ENCODE measurements at regions not wholly inside any gene's neighbourhood (a gene's known extent, or its start where the extent isn't known, plus 50 kb on each side); places are given as distances from the start of the nearest gene placed in this dataset.
"Not testable (repeated sequence)": the region's sequence is repeated elsewhere in the genome, so short reads cannot be mapped to it uniquely, and the experiment has no call there.

- TF ChIP-seq POLR2A (IDR thresholded peaks at IDR 0.05) = no peak
- TF ChIP-seq CTCF (IDR thresholded peaks at IDR 0.05) = no peak
- Histone ChIP-seq H3K27ac (no peak overlapping the region), H3K9me3 (no peaks in the 10 kb centered on the region), H3K4me3 (no peak overlapping the region), H3K27me3 (no peaks in the 10 kb centered on the region), H3K36me3 (replicated peaks in 1 of 2; ENCODE audit: insufficient read depth in 1 of 2, low read depth in 2 of 2) (no peaks in the 10 kb centered on the region), H3K4me1 (no peaks in the 10 kb centered on the region)
- WGBS, 2 donors = 29 to 38% methylated on average over 1 of the region's 1 CpG
- intact Hi-C loops (cut with DNase I) = no loop called here
- ATAC-seq (no peak), DNase-seq (no peak)
These were observed 643.9 kb upstream of the VRK2 start for GRCh38 chr2:57402755-57403154.

- DNase-seq (no peak), ATAC-seq (no peak)
- intact Hi-C loops (cut with DNase I) = no loop called here
- H3K9me3 ChIP-seq = peaks cover 0 to under 1% (median 0%) of the 10 kb centered on the region in 3 donors
- no peak overlapping the region for H3K27ac ChIP-seq
- TF ChIP-seq CTCF (IDR thresholded peaks at IDR 0.05) (no peak), POLR2A (IDR thresholded peaks at IDR 0.05) (no peak)
- no peak overlapping the region for H3K4me3 ChIP-seq
- H3K4me1 ChIP-seq = no peaks in the 10 kb centered on the region
- H3K27me3 ChIP-seq = no peaks in the 10 kb centered on the region
- WGBS, 2 donors = 33 to 38% methylated on average over 1 of the region's 1 CpG
- H3K36me3 ChIP-seq (replicated peaks in 1 of 2; ENCODE audit: insufficient read depth in 1 of 2, low read depth in 2 of 2) = no peaks in the 10 kb centered on the region
These were observed 638.8 kb upstream of the VRK2 start for GRCh38 chr2:57407772-57408201.

- Histone ChIP-seq H3K4me1 (no peaks in the 10 kb centered on the region), H3K27ac (no peak overlapping the region), H3K27me3 (no peaks in the 10 kb centered on the region), H3K4me3 (no peak overlapping the region), H3K9me3 (peaks cover 0 to 5% (median 0%) of the 10 kb centered on the region in 3 donors), H3K36me3 (replicated peaks in 1 of 2; ENCODE audit: insufficient read depth in 1 of 2, low read depth in 2 of 2) (no peaks in the 10 kb centered on the region)
- TF ChIP-seq POLR2A (IDR thresholded peaks at IDR 0.05) (no peak), CTCF (IDR thresholded peaks at IDR 0.05) (no peak)
- DNase-seq (no peak), ATAC-seq (no peak)
- 85 to 86% methylated on average over 1 of the region's 1 CpG for WGBS, 2 donors
- intact Hi-C loops (cut with DNase I) = no loop called here
These were observed 638.0 kb upstream of the VRK2 start for GRCh38 chr2:57408587-57408986.

- ATAC-seq (no peak), DNase-seq (no peak)
- Histone ChIP-seq H3K27me3 (no peaks in the 10 kb centered on the region), H3K4me3 (no peak overlapping the region), H3K36me3 (replicated peaks in 1 of 2; ENCODE audit: insufficient read depth in 1 of 2, low read depth in 2 of 2) (no peaks in the 10 kb centered on the region), H3K27ac (no peak overlapping the region), H3K4me1 (no peaks in the 10 kb centered on the region), H3K9me3 (peaks cover 0 to 5% (median 0%) of the 10 kb centered on the region in 3 donors)
- 71 to 73% methylated on average over 4 of the region's 4 CpGs for WGBS, 2 donors
- intact Hi-C loops (cut with DNase I) = no loop called here
- TF ChIP-seq POLR2A (IDR thresholded peaks at IDR 0.05) (no peak), CTCF (IDR thresholded peaks at IDR 0.05) (no peak)
These were observed 629.6 kb upstream of the VRK2 start for GRCh38 chr2:57417007-57417406.

- intact Hi-C loops (cut with DNase I); DNase-seq: not testable (repeated sequence)
These were observed 627.7 kb upstream of the VRK2 start for GRCh38 chr2:57418859-57419346.

More at GRCh38 chr2:57418859-57419346, 627.7 kb upstream of the VRK2 start:
- 74 to 77% methylated on average over 12 to 14 of the region's 14 CpGs for WGBS, 2 donors
- H3K27ac ChIP-seq; H3K4me3 ChIP-seq; H3K36me3 ChIP-seq (replicated peaks in 1 of 2; ENCODE audit: insufficient read depth in 1 of 2, low read depth in 2 of 2); H3K4me1 ChIP-seq; H3K27me3 ChIP-seq; H3K9me3 ChIP-seq; ATAC-seq: not testable (repeated sequence)
